Epithelial cell of esophagus (primary cell): ENCODE measurements at regions not wholly inside any gene's neighbourhood (a gene's known extent, or its start where the extent isn't known, plus 50 kb on each side); places are given as distances from the start of the nearest gene placed in this dataset.

Experiments
- DNase-seq: peaks from one replicate; pipeline ENCODE4 v3.0.0; 2010; ENCODE audit warnings: low read depth
- H3K4me3 ChIP-seq: 2 replicates; pipeline ENCODE4 v1.5.1; 2011; ENCODE audit warnings: mild to moderate bottlenecking, low read length, control low read depth
- TF ChIP-seq, protein P1 (sequence below): IDR thresholded peaks from 2 replicates; pipeline ENCODE4 v1.5.1; 2011; ENCODE audit warnings: low read depth, mild to moderate bottlenecking, low read length, control low read depth, inconsistent platforms; ENCODE audit not compliant: insufficient read depth; ENCODE audit errors: missing control alignments

DNA sequence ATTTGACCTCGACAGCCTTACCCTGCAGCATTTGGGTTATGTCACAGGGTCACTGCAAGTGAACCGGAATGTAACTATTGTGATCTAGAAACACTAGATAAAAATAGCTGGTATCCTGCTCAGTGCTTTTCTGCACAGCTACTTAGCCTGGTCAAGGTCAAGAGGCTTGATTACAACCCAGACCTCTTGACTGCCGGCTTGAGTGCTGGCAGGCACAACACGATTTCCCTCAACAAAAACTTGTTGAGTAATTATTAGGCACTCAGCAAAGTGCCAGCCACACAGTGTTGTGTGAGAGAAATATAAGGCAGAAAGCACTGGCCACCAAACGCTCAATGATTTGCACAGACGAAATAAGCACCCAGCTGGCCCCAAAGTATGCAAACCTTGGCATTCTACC lies 156.7 kb downstream of the NUAK1 start:
- no peak overlapping the region for H3K4me3 ChIP-seq
- DNase-seq: no peak
- TF ChIP-seq, protein P1, sequence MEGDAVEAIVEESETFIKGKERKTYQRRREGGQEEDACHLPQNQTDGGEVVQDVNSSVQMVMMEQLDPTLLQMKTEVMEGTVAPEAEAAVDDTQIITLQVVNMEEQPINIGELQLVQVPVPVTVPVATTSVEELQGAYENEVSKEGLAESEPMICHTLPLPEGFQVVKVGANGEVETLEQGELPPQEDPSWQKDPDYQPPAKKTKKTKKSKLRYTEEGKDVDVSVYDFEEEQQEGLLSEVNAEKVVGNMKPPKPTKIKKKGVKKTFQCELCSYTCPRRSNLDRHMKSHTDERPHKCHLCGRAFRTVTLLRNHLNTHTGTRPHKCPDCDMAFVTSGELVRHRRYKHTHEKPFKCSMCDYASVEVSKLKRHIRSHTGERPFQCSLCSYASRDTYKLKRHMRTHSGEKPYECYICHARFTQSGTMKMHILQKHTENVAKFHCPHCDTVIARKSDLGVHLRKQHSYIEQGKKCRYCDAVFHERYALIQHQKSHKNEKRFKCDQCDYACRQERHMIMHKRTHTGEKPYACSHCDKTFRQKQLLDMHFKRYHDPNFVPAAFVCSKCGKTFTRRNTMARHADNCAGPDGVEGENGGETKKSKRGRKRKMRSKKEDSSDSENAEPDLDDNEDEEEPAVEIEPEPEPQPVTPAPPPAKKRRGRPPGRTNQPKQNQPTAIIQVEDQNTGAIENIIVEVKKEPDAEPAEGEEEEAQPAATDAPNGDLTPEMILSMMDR: no peak

DNA sequence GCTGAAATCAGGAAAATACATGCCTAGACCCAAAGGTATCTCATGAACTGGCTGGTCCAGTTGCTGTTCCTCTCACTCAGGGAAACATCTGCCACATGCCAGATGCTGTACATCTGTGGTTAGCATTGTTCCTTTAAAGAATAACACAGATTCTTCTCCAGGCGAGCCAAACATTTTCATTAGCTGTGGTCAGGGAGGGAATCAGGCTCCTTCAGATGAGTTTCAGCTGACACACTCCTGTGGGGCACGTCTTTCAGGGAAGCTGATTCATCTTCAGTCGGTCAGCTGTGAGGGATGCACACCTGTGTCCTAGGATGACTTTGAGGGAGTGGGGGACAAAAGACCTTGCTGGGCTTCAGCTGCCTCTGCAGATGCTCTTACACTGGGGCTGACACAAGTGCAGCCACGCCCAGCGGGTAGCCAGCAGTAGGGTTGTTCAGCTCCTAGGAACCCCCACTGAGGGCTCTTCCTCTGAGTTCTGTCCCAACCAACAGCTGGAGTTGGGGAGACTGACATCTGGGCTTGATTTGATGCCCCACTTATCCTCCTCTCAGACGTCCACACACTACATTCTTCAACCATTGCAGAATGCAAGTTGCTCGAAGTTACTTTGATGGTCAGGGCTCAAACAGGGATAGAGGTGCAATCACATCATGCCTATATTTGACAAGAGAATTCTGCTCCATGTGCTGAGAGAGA lies 155.0 kb downstream of the NUAK1 start:
- H3K4me3 ChIP-seq: no peak overlapping the region
- DNase-seq: peak; percentile 87
- TF ChIP-seq, protein P1: no peak

DNA sequence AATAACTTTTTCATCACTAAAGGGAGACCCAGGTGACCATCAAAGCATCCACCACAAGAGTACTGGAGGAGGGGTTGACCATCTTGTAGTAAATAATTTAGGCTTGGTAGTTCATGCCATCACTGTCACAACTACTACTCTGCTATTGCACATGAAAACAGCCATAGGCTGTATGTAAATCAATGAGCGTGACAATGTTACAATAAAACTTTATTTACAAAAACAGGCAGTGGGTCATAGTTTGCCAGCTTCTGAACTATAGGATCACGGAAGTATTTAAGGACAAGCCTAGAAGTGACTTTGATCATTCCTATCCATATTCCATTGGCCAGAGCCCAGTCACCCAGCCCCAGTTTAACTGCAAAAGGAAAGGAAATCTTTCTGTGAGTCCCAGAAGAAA lies 153.4 kb downstream of the NUAK1 start:
- no peak overlapping the region for H3K4me3 ChIP-seq
- DNase-seq: no peak
- TF ChIP-seq, protein P1: no peak

DNA sequence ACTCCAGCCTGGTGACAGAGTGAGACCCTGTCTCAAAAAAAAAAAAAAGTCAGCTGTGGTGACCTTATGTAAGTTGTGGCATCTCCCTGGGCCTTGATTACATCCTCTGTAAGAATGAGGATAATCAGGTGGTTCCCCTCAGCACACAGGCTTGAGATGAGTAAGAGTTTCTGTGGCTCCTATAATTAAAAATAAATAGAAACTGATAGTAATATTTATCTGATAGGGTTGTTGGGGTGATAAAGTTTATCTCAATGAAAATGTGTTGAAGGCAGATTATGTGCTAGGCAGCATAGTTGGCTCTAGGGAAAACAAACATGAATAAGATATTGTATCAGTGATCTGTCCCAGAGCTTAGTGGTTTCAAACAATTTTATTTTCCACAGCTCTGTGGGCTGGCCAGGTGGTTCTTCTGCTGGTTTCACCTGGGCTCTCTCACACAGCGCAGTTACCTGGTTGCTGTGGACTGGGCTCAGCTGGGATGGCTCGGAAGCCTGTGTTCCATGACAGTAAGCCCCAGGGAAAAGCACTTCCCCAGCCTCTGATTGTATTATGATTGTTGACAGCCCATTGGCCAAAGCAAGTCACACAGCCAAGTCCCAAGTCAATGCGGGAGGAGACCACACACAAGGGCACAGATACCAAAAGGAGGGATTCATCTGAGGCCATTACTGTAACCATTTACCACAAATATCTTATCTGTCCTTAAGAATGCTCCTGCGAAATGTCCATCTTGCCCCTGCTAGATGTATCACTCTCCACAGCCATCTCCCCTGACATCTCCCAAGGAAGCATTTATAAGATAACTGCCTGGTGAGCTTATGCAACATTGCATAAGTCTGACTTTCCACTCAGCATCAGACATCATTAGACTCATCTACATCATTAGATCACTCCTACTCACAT lies 151.7 kb downstream of the NUAK1 start:
- H3K4me3 ChIP-seq: no peak overlapping the region
- peak; percentile 67 for DNase-seq
- TF ChIP-seq, protein P1: no peak

DNA sequence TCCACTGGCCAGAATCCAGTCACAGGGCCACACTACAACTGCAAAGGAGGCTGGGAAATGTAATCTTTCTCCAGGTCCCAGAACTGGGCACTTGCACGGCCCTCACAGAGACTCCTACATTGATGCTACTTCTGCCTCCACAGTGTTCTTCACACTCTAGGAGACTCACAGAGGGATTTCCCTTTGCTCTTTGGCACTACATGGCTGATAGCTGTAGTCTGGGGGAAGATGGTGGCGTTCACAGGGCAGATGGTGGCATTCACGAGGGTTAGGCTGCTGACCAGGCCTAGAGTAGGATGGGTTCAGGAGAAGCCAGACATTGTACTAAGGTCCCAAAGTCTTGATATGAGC lies 151.1 kb downstream of the NUAK1 start:
- H3K4me3 ChIP-seq: no peak overlapping the region
- DNase-seq: no peak
- TF ChIP-seq, protein P1: no peak

DNA sequence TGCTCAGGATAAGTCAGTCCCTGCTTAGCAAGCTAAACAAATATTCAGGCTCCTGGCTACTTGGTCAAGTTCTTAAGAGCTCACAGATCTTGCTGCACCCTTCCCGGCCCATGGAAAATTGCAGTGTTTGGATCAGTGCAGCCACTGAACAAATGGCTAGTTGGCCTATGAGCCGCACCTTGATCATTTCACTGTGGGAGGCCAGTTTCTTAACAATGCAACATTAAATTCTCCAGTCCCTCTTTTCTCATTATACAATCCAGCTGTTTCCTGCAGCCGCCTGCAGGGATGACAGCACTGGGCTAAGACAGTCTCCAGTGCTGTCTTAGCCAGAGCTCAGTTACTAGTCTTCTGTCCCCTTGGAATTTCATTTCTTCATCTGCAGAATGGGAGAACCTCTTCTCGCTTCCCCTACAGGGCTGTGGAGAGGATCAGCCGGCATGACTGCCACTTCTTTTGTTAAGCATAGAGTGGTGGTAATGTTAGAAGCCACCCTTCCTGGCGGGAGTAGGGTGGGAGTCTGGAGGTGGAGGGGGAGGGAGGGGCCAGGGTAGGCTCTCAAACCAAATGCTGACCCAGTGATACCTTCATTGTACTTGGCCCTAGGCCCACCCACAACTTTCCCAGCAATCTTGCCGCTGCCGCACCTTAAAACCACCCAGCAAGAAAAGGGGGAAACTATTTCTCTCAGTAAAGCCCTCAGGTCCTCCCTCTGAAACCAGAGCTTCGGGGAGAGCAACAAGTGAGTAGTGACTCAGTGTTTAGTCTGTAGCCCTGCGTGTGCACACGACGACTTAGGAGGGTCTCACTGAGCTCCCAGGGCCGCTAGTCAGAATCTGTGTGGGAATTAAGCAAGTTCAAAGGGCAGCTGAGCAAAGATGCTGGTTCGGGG lies 145.7 kb downstream of the NUAK1 start:
- H3K4me3 ChIP-seq: no peak overlapping the region
- TF ChIP-seq, protein P1: no peak
- peak; percentile 28 for DNase-seq
